T-cell (primary cell): ENCODE measurements at regions not wholly inside any gene's neighbourhood (a gene's known extent, or its start where the extent isn't known, plus 50 kb on each side); places are given as distances from the start of the nearest gene placed in this dataset.

Source experiments
- ATAC-seq, 4 experiments: fragments of 200-7000 bp in 3 of 4; fragments of 150-1000 bp in 1 of 4; cut with Tn5 transposase; replicated peaks in 1 of 4; 1 replicate in 3 of 4; 2 replicates in 1 of 4; pipeline ENCODE4 v1.10.0; 2021; ENCODE audit warnings: moderate library complexity in 3 of 4, mild to moderate bottlenecking in 2 of 4, moderate number of reproducible peaks in 1 of 4
- CTCF ChIA-PET, 2 donors: fragments of 300-600 bp; sonication (Branson Sonifier 250); formaldehyde crosslinking; loops; one replicate each; lab custom pipeline; 2022; ENCODE audit warnings: antibody characterized with exemption in 2 of 2; lab: Charles Lee
- POLR2A ChIA-PET, 2 donors: fragments of 300-600 bp; sonication (Branson Sonifier 250); formaldehyde crosslinking; loops; one replicate each; lab custom pipeline; 2022; ENCODE audit warnings: antibody characterized with exemption in 2 of 2; lab: Charles Lee
- DNase-seq, 35 experiments: peaks; one replicate each; pipeline versions ENCODE4 v3.0.0 to v3.0.0-alpha.2; 2013 to 2023
- H3K27ac ChIP-seq: one replicate; pipeline ENCODE4 v1.5.1; 2013; ENCODE audit warnings: low read length
- H3K27me3 ChIP-seq, 2 experiments: replicated peaks in 1 of 2; 1 replicate in 1 of 2; 2 replicates in 1 of 2; pipeline versions ENCODE4 v1.6.1 to v1.7.0; 2013; ENCODE audit warnings: low read length in 1 of 2, mixed read lengths in 1 of 2; ENCODE audit not compliant: control insufficient read depth in 2 of 2, insufficient read depth in 2 of 2; ENCODE audit errors: extremely low read depth in 1 of 2
- H3K36me3 ChIP-seq, 2 donors: 1 replicate in 1 of 2; 2 replicates in 1 of 2; pipeline versions ENCODE4 v1.6.1 to v1.7.0; 2013; ENCODE audit warnings: low read length in 1 of 2; ENCODE audit not compliant: control insufficient read depth in 2 of 2, insufficient read depth in 1 of 2; ENCODE audit errors: extremely low read depth in 1 of 2
- H3K4me1 ChIP-seq, 2 experiments: 1 replicate in 1 of 2; 2 replicates in 1 of 2; pipeline versions ENCODE4 v1.6.1 to v1.7.0; 2013; ENCODE audit warnings: low read length in 2 of 2, mixed read lengths in 1 of 2; ENCODE audit not compliant: insufficient read depth in 2 of 2, control insufficient read depth in 1 of 2; ENCODE audit errors: extremely low read depth in 1 of 2
- H3K4me3 ChIP-seq, 2 donors: 1 replicate in 1 of 2; 2 replicates in 1 of 2; pipeline versions ENCODE4 v1.5.1 to v1.7.0; 2013; ENCODE audit warnings: mild to moderate bottlenecking in 2 of 2, low read length in 1 of 2, moderate library complexity in 1 of 2; ENCODE audit not compliant: control insufficient read depth in 1 of 2; ENCODE audit errors: extremely low read depth in 1 of 2
- H3K9me3 ChIP-seq: 2 replicates; pipeline ENCODE4 v1.7.0; 2013
- H3K27ac Mint-ChIP-seq, 2 donors: one replicate each; pipeline ENCODE4 v1.8.0; 2020 to 2021; ENCODE audit warnings: mild to moderate bottlenecking in 2 of 2, mixed read lengths in 2 of 2
- H3K27me3 Mint-ChIP-seq, 2 donors: one replicate each; pipeline ENCODE4 v1.8.0; 2021 to 2022; ENCODE audit warnings: mixed read lengths in 2 of 2
- H3K36me3 Mint-ChIP-seq: one replicate; pipeline ENCODE4 v1.8.0; 2021; ENCODE audit warnings: mixed read lengths
- H3K4me1 Mint-ChIP-seq, 3 donors: one replicate each; pipeline ENCODE4 v1.8.0; 2020 to 2022; ENCODE audit warnings: mixed read lengths in 3 of 3, mild to moderate bottlenecking in 1 of 3
- H3K4me3 Mint-ChIP-seq, 3 donors: one replicate each; pipeline ENCODE4 v1.8.0; 2020 to 2022; ENCODE audit warnings: mild to moderate bottlenecking in 3 of 3, mixed read lengths in 3 of 3, moderate library complexity in 3 of 3
- H3K9me3 Mint-ChIP-seq, 3 donors: one replicate each; pipeline ENCODE4 v1.8.0; 2020 to 2022; ENCODE audit warnings: mixed read lengths in 3 of 3
- WGBS: methylation state at CpG from one replicate; pipeline ENCODE4 v1.1.5; 2013; ENCODE audit warnings: missing lambda C conversion rate; ENCODE audit not compliant: insufficient coverage; 5-methylcytosine and 5-hydroxymethylcytosine counted together

- POLR2A ChIA-PET: no interaction called here
- Mint-ChIP-seq H3K9me3 (no peaks in the 10 kb centered on the region), H3K4me3 (no peak overlapping the region), H3K4me1 (peaks cover 3 to 6% (median 5%) of the 10 kb centered on the region in 3 donors), H3K36me3 (no peaks in the 10 kb centered on the region), H3K27me3 (peaks cover 29 to 34% of the 10 kb centered on the region in 2 donors), H3K27ac (peak overlapping the region in 1 of 2 donors; percentile 6)
- WGBS: 94% methylated on average over 5 of the region's 9 CpGs
- ATAC-seq: no peak
- no peaks in the 10 kb centered on the region for H3K36me3 ChIP-seq
- no peaks in the 10 kb centered on the region for H3K9me3 ChIP-seq
- H3K4me3 ChIP-seq: no peak overlapping the region
- no peak for DNase-seq
- no peak overlapping the region for H3K27ac ChIP-seq
- peaks cover 2 to 3% of the 10 kb centered on the region in 2 experiments for H3K4me1 ChIP-seq
- CTCF ChIA-PET: no interaction called here
- peaks cover 6 to 11% of the 10 kb centered on the region in 2 experiments for H3K27me3 ChIP-seq
Observed at GRCh38 chr15:95295363-95295762, 1035.1 kb upstream of the NR2F2 start.

DNA sequence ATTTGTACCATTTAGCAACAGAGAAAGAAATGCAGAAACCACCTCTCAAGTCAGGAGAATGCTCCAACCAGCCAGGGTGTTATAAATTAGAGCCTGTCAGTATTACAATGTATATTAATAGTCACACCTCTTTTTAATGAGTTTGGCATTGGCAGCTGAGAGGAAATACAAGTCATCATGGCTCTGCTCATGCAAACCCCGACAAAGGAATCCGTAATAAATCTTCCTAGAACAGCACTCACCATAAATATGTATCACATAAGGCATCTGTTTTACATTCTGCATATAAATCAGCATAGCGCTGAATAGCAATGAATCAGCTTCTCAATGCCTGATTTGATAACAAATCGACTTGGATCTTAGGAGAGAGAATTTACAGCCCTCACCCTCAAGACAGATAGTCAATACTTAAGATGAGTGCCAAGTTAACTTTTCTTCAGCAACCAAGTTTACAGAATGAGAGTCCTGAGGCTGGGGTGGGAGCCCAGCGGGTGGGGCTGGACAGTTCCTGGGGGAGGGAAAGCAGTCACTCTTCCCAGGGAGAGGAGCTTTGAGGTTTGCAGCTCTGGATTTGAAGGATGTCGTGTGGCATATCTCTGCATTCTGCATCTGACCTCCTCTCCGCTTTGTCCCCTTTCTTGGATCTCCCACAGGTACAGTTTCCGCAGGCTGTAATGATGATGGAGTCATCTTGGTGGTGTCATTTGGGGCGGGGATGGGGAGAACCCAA, 1034.4 kb upstream of the NR2F2 start:
- no peaks in the 10 kb centered on the region for H3K36me3 Mint-ChIP-seq
- H3K4me1 ChIP-seq: peaks cover 2 to 3% of the 10 kb centered on the region in 2 experiments
- H3K27me3 ChIP-seq: peaks cover 7 to 9% of the 10 kb centered on the region in 2 experiments
- DNase-seq (no peak), ATAC-seq (no peak)
- no peaks in the 10 kb centered on the region for H3K36me3 ChIP-seq
- CTCF ChIA-PET: no interaction called here
- WGBS: 100% methylated on average over 1 of the region's 9 CpGs
- H3K27ac ChIP-seq: no peak overlapping the region
- H3K9me3 Mint-ChIP-seq: no peaks in the 10 kb centered on the region
- H3K4me3 Mint-ChIP-seq: no peak overlapping the region
- peaks cover 29 to 34% of the 10 kb centered on the region in 2 donors for H3K27me3 Mint-ChIP-seq
- POLR2A ChIA-PET: no interaction called here
- H3K4me3 ChIP-seq: no peak overlapping the region
- no peak overlapping the region for H3K27ac Mint-ChIP-seq
- H3K9me3 ChIP-seq: no peaks in the 10 kb centered on the region
- H3K4me1 Mint-ChIP-seq: peaks cover 3 to 6% (median 5%) of the 10 kb centered on the region in 3 donors

GRCh38 chr15:95296643-95297042, 1033.9 kb upstream of the NR2F2 start:
- POLR2A ChIA-PET: no interaction called here
- CTCF ChIA-PET: no interaction called here
- no peak for ATAC-seq

GRCh38 chr15:95298729-95299128, 1031.8 kb upstream of the NR2F2 start:
- Histone ChIP-seq H3K27me3 (peaks cover 7 to 10% of the 10 kb centered on the region in 2 experiments), H3K4me3 (no peak overlapping the region), H3K27ac (no peak overlapping the region), H3K4me1 (peaks cover 3 to 4% of the 10 kb centered on the region in 2 experiments), H3K36me3 (no peaks in the 10 kb centered on the region), H3K9me3 (no peaks in the 10 kb centered on the region)
- Mint-ChIP-seq H3K27ac (no peak overlapping the region), H3K27me3 (peaks cover 22 to 28% of the 10 kb centered on the region in 2 donors), H3K4me3 (no peak overlapping the region), H3K4me1 (peaks cover 3 to 7% (median 5%) of the 10 kb centered on the region in 3 donors), H3K36me3 (no peaks in the 10 kb centered on the region), H3K9me3 (no peaks in the 10 kb centered on the region)
- CTCF ChIA-PET: no interaction called here
- DNase-seq: no peak
- POLR2A ChIA-PET: no interaction called here
- WGBS: 17% methylated on average over 3 of the region's 4 CpGs
- ATAC-seq: no peak

More at GRCh38 chr15:95296643-95297042, 1033.9 kb upstream of the NR2F2 start:
- Mint-ChIP-seq H3K9me3 (no peaks in the 10 kb centered on the region), H3K4me3 (no peak overlapping the region), H3K4me1 (peaks cover 3 to 6% (median 5%) of the 10 kb centered on the region in 3 donors), H3K27ac (no peak overlapping the region), H3K36me3 (no peaks in the 10 kb centered on the region), H3K27me3 (peaks cover 28 to 39% of the 10 kb centered on the region in 2 donors)
- H3K27me3 ChIP-seq: peaks cover 7 to 9% of the 10 kb centered on the region in 2 experiments
- WGBS: 62% methylated on average over 2 of the region's 4 CpGs
- no peak overlapping the region for H3K4me3 ChIP-seq
- no peaks in the 10 kb centered on the region for H3K9me3 ChIP-seq
- peaks cover 2 to 3% of the 10 kb centered on the region in 2 experiments for H3K4me1 ChIP-seq
- no peak overlapping the region for H3K27ac ChIP-seq
- no peak for DNase-seq
- H3K36me3 ChIP-seq: no peaks in the 10 kb centered on the region

GRCh38 chr15:95300958-95301357, 1029.5 kb upstream of the NR2F2 start:
- Mint-ChIP-seq H3K36me3 (no peaks in the 10 kb centered on the region), H3K9me3 (no peaks in the 10 kb centered on the region), H3K27me3 (peaks cover 13 to 25% of the 10 kb centered on the region in 2 donors), H3K4me1 (peaks cover 5 to 16% (median 7%) of the 10 kb centered on the region in 3 donors), H3K27ac (peak overlapping the region in 1 of 2 donors; percentile 13), H3K4me3 (no peak overlapping the region)
- CTCF ChIA-PET: no interaction called here
- Histone ChIP-seq H3K4me3 (no peak overlapping the region), H3K36me3 (no peaks in the 10 kb centered on the region), H3K9me3 (no peaks in the 10 kb centered on the region), H3K27me3 (peaks cover 6 to 7% of the 10 kb centered on the region in 2 experiments), H3K4me1 (peaks cover 3 to 4% of the 10 kb centered on the region in 2 experiments), H3K27ac (no peak overlapping the region)
- no CpG with 5 or more reads among the region's 4 CpGs for WGBS
- POLR2A ChIA-PET: no interaction called here
- DNase-seq: no peak
- ATAC-seq: no peak

DNA sequence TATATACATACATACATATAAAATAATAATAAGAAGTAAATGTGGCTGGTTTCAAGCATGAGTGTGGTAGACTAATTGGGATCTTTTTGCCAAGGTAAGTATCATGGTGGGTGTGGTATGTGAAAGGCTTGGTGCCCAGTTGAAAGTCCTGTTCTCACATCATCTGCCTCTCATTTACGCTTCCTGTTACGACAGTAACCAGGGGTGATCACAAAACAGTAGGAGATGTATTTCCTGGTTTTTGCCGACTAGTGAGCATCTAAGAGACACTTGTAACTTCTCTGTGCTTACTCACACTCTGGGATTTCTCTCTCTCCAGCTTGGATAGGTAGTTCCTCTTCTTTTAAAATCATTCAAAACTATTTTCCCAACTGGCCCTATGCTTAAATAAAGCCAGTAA, 1028.3 kb upstream of the NR2F2 start:
- no CpG with 5 or more reads among the region's 3 CpGs for WGBS
- Histone ChIP-seq H3K27me3 (peaks cover 2 to 6% of the 10 kb centered on the region in 2 experiments), H3K27ac (no peak overlapping the region), H3K4me3 (no peak overlapping the region), H3K4me1 (peaks cover 3 to 4% of the 10 kb centered on the region in 2 experiments), H3K36me3 (no peaks in the 10 kb centered on the region), H3K9me3 (no peaks in the 10 kb centered on the region)
- no peaks in the 10 kb centered on the region for H3K36me3 Mint-ChIP-seq
- H3K4me1 Mint-ChIP-seq: peaks cover 5 to 16% (median 7%) of the 10 kb centered on the region in 3 donors
- H3K4me3 Mint-ChIP-seq: no peak overlapping the region
- ChIA-PET POLR2A (no interaction called here), CTCF (no interaction called here)
- no peaks in the 10 kb centered on the region for H3K9me3 Mint-ChIP-seq
- H3K27ac Mint-ChIP-seq: no peak overlapping the region
- ATAC-seq: no peak
- no peak for DNase-seq
- H3K27me3 Mint-ChIP-seq: peaks cover 2 to 20% of the 10 kb centered on the region in 2 donors
